Lower leg skin (tissue), 3 donors: ENCODE measurements at regions not wholly inside any gene's neighbourhood (a gene's known extent, or its start where the extent isn't known, plus 50 kb on each side); places are given as distances from the start of the nearest gene placed in this dataset.

Experiments
- CTCF ChIP-seq, 3 donors: fragments of 450-650 bp; IDR thresholded peaks; one replicate each; pipeline ENCODE4 v1.5.1; 2016; ENCODE audit warnings: antibody characterized with exemption in 3 of 3, mild to moderate bottlenecking in 3 of 3, moderate library complexity in 2 of 3
- POLR2A ChIP-seq, 2 donors: fragments of 450-650 bp; IDR thresholded peaks; one replicate each; pipeline ENCODE4 v1.6.1; 2016 to 2017; ENCODE audit warnings: antibody characterized with exemption in 2 of 2, mild to moderate bottlenecking in 1 of 2, moderate library complexity in 1 of 2

GRCh38 chr21:28688381-28688780 is 304.3 kb downstream of the LTN1 start:
- TF ChIP-seq CTCF (IDR thresholded peaks at IDR 0.05) (no peak), POLR2A (IDR thresholded peaks at IDR 0.05) (no peak)
